BE2C (cell line): ENCODE measurements at regions not wholly inside any gene's neighbourhood (a gene's known extent, or its start where the extent isn't known, plus 50 kb on each side); places are given as distances from the start of the nearest gene placed in this dataset.
"Not testable (repeated sequence)": the region's sequence is repeated elsewhere in the genome, so short reads cannot be mapped to it uniquely, and the experiment has no call there.

ENCODE experiments used
- DNase-seq: peaks from one replicate; pipeline ENCODE4 v3.0.0-alpha.2; 2020
- H3K27me3 ChIP-seq: fragments of 250-450 bp; sonication (Bioruptor Pico); 2 replicates; pipeline ENCODE4 v1.5.1; 2020; ENCODE audit warnings: mild to moderate bottlenecking
- H3K36me3 ChIP-seq: fragments of 250-450 bp; sonication (Bioruptor Pico); 2 replicates; pipeline ENCODE4 v1.5.1; 2020; ENCODE audit warnings: mild to moderate bottlenecking
- H3K4me1 ChIP-seq: fragments of 250-450 bp; sonication (Bioruptor Pico); 2 replicates; pipeline ENCODE4 v1.5.1; 2020
- H3K4me3 ChIP-seq: 2 replicates; pipeline ENCODE4 v1.5.1; 2011; ENCODE audit warnings: low read depth, low read length
- H3K9me3 ChIP-seq: fragments of 250-450 bp; sonication (Bioruptor Pico); 2 replicates; pipeline ENCODE4 v1.5.1; 2020
- CTCF ChIP-seq: IDR thresholded peaks from 2 replicates; pipeline ENCODE4 v1.5.1; 2012; ENCODE audit warnings: mild to moderate bottlenecking, low read depth, low read length

DNA sequence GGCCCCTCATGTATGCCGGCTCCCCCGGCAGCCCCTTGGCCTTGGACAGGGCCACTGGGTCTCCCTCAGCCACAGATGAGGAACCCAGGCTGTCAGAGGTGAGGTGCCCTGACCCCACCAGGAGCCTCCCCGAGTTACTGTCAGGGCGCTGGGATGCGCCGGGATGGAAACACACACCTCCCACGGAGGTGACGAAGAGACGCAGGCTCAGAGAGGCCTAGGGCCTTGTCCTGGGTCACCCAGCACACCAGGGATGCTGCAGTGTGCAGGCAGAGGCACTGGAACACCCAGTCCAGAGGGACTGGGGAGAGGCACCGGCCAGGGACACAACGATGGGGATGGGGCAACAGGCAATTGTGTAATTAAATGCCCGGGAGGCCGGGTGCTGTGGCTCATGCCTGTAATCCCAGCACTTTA is 81.2 kb upstream of the PRR5 start:
- Histone ChIP-seq H3K27me3 (no peaks in the 10 kb centered on the region), H3K9me3 (no peaks in the 10 kb centered on the region), H3K4me3 (no peak overlapping the region), H3K36me3 (no peaks in the 10 kb centered on the region), H3K4me1 (no peaks in the 10 kb centered on the region; the same call in none of the 2 replicates)
- no peak for DNase-seq
- TF ChIP-seq CTCF: no peak

- Histone ChIP-seq H3K4me3 (peak overlapping the region; percentile 38), H3K4me1 (no peaks in the 10 kb centered on the region; the same call in none of the 2 replicates), H3K9me3 (no peaks in the 10 kb centered on the region), H3K36me3 (no peaks in the 10 kb centered on the region), H3K27me3 (no peaks in the 10 kb centered on the region)
- no peak for TF ChIP-seq CTCF
- DNase-seq: peak; percentile 82
Observed at GRCh38 chr22:44620129-44620840, 81.7 kb upstream of the PRR5 start.

DNA sequence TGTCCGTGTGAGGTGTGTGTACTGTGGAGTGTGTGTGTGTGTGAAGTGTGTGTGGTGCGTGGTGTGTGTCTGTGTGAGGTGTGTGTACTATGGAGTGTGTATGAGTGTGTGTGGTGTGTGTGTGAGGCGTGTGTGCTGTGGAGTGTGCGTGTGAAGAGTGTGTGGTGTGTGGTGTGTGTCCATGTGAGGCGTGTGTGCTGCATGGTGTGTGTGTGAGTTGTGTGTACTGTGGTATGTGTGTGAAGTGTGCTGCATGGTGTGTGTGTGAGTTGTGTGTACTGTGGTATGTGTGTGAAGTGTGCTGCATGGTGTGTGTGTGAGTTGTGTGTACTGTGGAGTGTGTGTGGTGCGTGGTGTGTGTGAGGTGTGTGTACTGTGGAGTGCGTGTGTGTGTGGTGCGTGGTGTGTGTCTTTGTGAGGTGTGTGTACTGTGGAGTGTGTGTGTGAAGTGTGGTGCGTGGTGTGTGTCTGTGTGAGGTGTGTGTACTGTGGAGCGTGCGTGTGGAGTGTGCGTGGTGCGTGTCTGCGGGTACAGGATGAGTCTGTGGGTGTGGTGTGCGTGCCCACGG is 82.4 kb upstream of the PRR5 start:
- not testable (repeated sequence) for H3K9me3 ChIP-seq, H3K27me3 ChIP-seq, DNase-seq, H3K4me1 ChIP-seq, H3K36me3 ChIP-seq
- H3K4me3 ChIP-seq: peak overlapping the region; percentile 38

DNA sequence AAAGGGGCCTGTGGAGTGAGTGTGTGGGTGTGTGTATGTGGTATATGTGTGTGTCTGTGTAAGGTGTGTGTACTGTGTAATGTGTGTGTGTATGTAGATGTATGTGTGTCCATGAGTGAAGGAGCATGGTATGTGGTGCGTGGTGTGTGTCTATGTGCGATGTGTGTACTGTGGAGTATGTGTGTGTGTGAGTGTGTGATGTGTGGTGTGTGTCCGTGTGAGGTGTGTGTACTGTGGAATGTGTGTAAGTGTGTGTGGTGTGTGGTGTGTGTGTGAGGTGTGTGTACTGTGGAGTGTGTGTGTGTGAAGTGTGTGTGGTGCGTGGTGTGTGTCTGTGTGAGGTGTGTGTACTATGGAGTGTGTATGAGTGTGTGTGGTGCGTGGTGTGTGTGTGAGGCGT is 83.1 kb upstream of the PRR5 start:
- not testable (repeated sequence) for H3K9me3 ChIP-seq, H3K4me3 ChIP-seq, H3K36me3 ChIP-seq, H3K27me3 ChIP-seq, H3K4me1 ChIP-seq, DNase-seq

- H3K27me3 ChIP-seq: no peaks in the 10 kb centered on the region
- TF ChIP-seq CTCF: no peak
- H3K36me3 ChIP-seq: no peaks in the 10 kb centered on the region
- no peaks in the 10 kb centered on the region; the same call in 1 of the 2 replicates for H3K9me3 ChIP-seq
- H3K4me3 ChIP-seq: no peak overlapping the region
- peak; percentile 56 for DNase-seq
- H3K4me1 ChIP-seq: no peaks in the 10 kb centered on the region; the same call in none of the 2 replicates
Observed at GRCh38 chr22:44618400-44618799, 83.6 kb upstream of the PRR5 start.

DNA sequence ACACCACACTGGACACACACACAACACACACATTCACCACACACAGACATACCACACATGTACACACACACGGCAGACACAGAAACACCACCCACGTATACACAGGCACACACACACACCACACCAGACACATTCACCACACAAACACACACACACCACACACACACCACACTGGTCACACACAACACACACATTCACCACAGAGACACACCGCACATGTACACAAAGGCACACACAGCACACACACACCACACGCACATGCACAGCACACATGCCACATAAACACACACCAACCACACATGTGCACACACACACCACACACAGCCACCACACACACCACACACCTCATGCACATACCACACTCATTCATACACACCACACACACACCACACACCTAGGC is 84.2 kb upstream of the PRR5 start:
- Histone ChIP-seq H3K27me3 (no peaks in the 10 kb centered on the region), H3K4me1 (no peaks in the 10 kb centered on the region; the same call in none of the 2 replicates), H3K9me3 (no peaks in the 10 kb centered on the region; the same call in 1 of the 2 replicates), H3K4me3 (no peak overlapping the region), H3K36me3 (no peaks in the 10 kb centered on the region)
- TF ChIP-seq CTCF: no peak
- DNase-seq: no peak

GRCh38 chr22:44616882-44617655 is 84.9 kb upstream of the PRR5 start:
- no peaks in the 10 kb centered on the region for H3K36me3 ChIP-seq
- no peak for TF ChIP-seq CTCF
- H3K4me1 ChIP-seq: no peaks in the 10 kb centered on the region; the same call in none of the 2 replicates
- H3K9me3 ChIP-seq: no peaks in the 10 kb centered on the region; the same call in 1 of the 2 replicates
- H3K4me3 ChIP-seq: no peak overlapping the region
- no peak for DNase-seq
- no peaks in the 10 kb centered on the region for H3K27me3 ChIP-seq
